Fibroblast of villous mesenchyme (primary cell): ENCODE measurements at regions not wholly inside any gene's neighbourhood (a gene's known extent, or its start where the extent isn't known, plus 50 kb on each side); places are given as distances from the start of the nearest gene placed in this dataset.

Experiments used
- DNase-seq: peaks from one replicate; pipeline ENCODE4 v3.0.0-alpha.2; 2010; ENCODE audit warnings: low read depth
- H3K4me3 ChIP-seq: 2 replicates; pipeline ENCODE4 v1.5.1; 2011; ENCODE audit warnings: low read depth, mild to moderate bottlenecking, low read length
- TF ChIP-seq, protein P1 (sequence below): IDR thresholded peaks from 2 replicates; pipeline ENCODE4 v1.5.1; 2012; ENCODE audit warnings: low read depth, mild to moderate bottlenecking, low read length; ENCODE audit not compliant: insufficient read depth

DNA sequence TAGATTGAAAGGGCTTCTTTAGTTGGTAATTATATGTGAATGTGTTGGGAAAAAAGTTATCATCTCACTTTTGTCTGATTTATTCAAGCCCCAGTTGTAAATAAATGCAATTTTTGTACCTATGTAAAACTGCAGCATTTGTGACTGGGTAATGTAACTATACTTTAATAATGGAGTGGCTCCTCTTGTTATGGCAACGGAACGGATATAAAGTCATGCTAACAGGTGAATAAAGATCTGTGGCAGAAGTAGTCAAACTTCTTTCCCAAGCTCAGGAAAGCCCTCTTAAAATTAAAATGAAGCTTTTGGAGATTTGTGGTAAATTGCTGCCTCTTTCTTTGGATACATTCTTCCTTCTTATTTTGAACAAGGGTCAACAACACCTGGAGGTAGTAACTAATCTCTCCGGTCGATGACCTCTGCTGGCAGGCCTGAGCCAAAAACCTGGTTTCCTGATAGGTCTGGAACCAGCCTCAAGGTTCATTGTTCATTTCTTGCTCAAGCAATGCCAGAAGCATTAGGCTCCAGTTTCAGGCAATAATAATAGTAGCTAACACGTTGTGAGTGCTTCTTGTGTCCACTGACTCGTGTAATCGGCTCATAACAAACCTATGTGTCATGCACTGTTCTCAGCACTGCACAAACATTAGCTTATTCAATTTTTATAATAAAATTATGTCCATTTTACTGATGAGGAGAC, 313.4 kb upstream of the DACH1 start:
- H3K4me3 ChIP-seq, result no peak overlapping the region

DNA sequence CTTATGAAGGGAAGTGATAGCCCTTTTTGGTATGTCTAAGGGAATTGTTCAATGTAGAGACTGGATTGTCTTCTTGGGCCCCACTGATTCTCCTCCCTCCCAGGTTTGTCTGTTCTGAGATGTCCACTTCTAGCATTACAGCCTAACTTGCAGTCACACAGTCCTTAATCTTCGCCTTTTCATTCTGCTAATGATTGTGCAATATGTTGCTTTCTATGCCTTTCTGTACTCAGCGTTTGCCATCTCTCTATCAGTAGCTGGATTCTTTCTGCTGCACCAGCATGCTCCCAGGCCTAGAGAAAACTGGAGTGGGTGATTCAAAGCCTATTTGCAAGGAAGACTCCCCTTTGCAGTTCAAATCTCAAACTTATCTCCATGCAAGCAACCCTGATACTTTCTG, 307.5 kb upstream of the DACH1 start:
- TF ChIP-seq, protein P1, sequence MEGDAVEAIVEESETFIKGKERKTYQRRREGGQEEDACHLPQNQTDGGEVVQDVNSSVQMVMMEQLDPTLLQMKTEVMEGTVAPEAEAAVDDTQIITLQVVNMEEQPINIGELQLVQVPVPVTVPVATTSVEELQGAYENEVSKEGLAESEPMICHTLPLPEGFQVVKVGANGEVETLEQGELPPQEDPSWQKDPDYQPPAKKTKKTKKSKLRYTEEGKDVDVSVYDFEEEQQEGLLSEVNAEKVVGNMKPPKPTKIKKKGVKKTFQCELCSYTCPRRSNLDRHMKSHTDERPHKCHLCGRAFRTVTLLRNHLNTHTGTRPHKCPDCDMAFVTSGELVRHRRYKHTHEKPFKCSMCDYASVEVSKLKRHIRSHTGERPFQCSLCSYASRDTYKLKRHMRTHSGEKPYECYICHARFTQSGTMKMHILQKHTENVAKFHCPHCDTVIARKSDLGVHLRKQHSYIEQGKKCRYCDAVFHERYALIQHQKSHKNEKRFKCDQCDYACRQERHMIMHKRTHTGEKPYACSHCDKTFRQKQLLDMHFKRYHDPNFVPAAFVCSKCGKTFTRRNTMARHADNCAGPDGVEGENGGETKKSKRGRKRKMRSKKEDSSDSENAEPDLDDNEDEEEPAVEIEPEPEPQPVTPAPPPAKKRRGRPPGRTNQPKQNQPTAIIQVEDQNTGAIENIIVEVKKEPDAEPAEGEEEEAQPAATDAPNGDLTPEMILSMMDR, result no peak
- no peak for DNase-seq
- no peak overlapping the region for H3K4me3 ChIP-seq

More for the DNA sequence above, 313.4 kb upstream of the DACH1 start:
- DNase-seq, result no peak
- TF ChIP-seq, protein P1, result no peak

- no peak for DNase-seq
- no peak overlapping the region for H3K4me3 ChIP-seq
- TF ChIP-seq, protein P1, result no peak
Observed at GRCh38 chr13:72170571-72170970, 303.6 kb upstream of the DACH1 start.

GRCh38 chr13:72168126-72168855, 301.3 kb upstream of the DACH1 start:
- H3K4me3 ChIP-seq, result no peak overlapping the region
- DNase-seq, result no peak
- TF ChIP-seq, protein P1, result no peak

DNA sequence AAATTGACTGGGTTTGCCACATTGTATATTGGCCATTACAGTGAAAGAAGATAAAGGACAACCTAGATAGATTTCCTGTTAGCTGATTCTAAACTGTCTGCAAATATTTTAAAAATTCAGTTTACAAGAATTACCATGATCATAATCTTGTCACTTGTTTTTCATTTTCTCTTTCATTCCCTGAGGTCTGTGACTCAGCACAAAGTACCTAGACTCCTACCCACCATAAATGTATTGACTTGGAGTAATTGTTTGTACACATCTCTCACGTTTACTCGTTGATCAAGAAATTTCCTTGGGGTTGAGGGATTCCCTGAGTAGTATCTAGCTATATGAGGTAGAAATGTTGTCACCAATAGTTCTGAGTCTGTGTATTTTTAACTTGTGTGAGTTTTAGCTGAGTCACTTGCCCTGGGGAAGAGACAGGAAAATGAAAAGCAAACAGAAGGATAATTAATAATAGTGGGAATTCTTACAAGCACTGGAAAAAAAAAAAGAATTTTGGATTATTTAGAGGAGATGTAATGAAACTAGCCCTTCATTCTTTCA, 299.2 kb upstream of the DACH1 start:
- TF ChIP-seq, protein P1, result no peak
- DNase-seq, result peak; percentile 11
- no peak overlapping the region for H3K4me3 ChIP-seq

DNA sequence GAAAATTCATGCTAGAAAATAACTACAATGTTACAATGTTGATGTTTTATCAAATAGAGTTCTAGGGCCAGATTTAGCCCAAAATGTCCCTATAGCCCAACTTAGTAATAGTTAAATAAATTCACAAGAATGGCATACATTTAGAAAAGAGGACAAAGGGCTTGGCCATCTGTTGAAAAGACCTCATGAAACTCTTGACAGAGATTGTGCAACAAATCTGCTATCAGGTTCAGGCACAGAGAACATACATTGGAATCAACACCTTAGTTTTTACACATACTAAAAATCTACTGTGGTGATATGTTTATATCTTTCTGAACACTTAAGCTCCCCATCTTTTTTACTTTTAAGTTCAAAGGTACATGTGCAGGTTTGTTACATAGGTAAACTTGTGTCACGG, 298.3 kb upstream of the DACH1 start:
- no peak for DNase-seq
- TF ChIP-seq, protein P1, result no peak
- H3K4me3 ChIP-seq, result no peak overlapping the region
